Muscle of back (tissue), 3 donors: ENCODE measurements at regions not wholly inside any gene's neighbourhood (a gene's known extent, or its start where the extent isn't known, plus 50 kb on each side); places are given as distances from the start of the nearest gene placed in this dataset.
"Not testable (repeated sequence)": the region's sequence is repeated elsewhere in the genome, so short reads cannot be mapped to it uniquely, and the experiment has no call there.

Experiments used
- DNase-seq, 3 donors: peaks; one replicate each; pipeline versions ENCODE4 v3.0.0 to v3.0.0-alpha.2; 2013

GRCh38 chr7:126001349-126001748 is 1071.7 kb upstream of the POT1 start:
- DNase-seq = no peak

DNA sequence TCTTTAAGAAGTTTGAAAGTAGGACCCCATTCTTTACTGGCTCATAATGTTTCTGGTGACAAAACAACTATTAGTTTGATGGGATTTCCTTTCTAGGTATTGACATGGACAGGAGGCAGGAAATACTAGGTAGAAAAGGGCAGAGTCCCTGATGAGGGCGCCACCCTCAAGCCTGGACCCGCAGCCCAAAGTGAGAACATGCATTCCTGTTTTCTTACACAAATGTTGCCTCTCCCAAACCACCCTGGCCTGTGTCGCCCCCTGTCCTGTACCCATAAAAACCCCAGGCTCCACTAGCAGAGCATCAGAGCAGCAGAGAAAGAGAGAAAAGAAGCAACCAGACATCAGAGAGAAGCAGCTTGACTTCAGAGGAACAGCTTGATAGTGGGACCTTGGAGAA is 1055.2 kb upstream of the POT1 start:
- no peak for DNase-seq

- no peak for DNase-seq
These were observed 1042.0 kb upstream of the POT1 start for GRCh38 chr7:125971656-125972055.

DNA sequence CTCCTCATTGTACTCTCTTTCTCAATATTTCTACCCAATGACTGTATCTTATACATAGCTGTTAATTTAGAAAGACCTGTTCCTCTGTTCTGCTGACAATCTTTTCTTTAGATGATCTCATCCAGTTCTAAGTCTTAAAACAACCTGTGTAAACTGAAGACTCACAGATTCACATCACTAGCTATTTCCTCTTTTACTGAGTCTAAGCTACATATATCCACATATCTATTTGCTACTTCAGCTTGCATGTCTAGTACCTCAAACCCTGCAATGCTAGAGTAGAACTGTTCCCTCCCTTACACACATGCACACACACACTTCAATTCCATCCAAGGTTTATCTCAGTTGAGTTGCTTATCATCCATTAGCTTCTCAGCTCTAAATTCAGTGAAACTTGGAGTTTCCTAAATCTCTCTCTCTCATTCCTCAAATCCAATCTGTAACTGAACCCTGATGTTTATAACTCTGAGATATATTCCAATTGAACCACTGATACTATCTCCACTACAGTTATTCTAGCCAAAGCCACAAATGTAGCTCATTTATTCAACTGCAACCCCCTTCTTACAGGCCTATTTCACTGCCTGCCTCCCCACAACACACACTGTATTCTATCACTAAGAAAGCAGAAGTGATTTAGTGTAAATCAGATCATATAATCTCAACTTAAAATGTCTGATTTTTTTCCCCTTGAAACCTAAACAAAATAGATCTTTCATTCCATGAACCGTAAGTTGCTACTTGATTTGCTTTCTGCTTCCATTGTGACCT is 1036.8 kb upstream of the POT1 start:
- DNase-seq = no peak

- peak; percentile 7 to 13 (median 7) for DNase-seq
These were observed 1005.3 kb upstream of the POT1 start for GRCh38 chr7:125934955-125935354.

DNA sequence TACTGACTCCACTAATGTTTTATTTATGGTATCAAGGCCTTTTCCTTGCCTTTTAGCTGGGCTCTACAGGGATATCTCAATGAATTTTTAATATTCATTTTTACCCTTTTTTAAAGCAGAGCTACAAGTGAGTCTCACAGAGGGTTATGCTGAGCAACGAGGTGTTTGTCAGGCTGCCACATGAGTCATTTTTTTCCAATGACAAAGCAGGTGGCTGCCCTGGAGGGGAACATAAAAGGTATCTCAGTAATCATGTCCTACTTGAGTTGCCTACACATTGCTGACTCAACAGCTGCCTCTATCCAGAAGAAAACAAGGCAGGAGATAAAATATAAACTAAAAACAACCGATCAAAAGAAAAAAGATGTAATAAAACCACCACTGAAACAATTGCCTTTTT is 1004.9 kb upstream of the POT1 start:
- no peak for DNase-seq

DNA sequence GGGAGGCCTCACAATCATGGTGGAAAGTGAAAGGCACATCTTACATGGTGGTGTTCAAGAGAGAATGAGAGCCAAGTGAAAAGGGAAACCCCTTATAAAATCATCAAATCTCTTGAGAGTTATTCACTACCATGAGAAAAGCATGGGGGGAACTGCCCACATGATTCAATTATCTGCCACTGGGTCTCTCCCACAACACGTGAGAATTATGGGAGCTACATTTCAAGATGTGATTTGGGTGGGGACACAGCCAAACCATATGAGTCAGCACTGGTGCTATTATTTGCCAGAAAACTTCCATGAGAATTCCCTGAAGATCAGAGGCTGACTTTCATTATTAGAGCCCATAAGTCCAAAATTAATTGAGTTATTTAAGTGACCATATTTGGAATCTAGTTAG is 1001.2 kb upstream of the POT1 start:
- no peak for DNase-seq

- no peak for DNase-seq
These were observed 997.9 kb upstream of the POT1 start for GRCh38 chr7:125927556-125927955.

DNA sequence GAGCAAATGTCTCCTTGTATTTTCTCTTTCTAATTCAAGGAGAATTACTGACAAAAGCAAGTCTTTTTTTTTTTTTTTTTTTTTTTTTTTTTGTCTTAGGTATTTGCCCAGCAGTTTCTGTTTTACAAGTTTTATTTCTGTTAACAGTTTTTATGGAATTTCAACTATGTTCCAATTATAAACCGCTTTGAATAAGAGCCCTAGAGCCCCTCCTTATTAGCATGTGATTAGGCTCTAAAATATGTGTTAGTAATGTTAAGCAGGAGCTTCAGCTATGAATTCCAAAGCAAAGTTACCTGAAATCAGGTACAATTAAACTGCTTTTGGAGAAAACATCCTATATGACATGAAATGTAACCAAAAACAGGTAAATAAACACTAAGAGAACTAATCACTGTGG is 997.0 kb upstream of the POT1 start:
- no peak for DNase-seq

DNA sequence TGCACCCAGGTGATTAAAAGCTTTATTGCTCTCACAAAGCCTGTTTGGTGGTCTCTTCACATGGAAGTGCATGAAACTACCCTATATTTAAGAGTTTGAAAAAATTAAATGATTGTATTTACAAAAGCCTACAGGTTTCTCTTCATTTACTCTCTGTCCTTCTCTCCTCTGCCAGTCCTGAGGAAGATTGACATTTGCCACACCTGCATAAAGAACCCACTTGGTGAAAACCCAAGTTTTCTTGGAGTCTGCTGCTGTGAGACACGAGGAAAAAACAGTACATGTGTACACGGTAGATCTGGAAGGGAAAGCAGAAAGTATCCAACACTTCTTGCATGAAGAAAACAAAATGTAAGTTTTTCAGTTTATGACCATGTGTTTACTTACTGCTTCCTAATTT is 994.4 kb upstream of the POT1 start:
- DNase-seq = no peak

DNA sequence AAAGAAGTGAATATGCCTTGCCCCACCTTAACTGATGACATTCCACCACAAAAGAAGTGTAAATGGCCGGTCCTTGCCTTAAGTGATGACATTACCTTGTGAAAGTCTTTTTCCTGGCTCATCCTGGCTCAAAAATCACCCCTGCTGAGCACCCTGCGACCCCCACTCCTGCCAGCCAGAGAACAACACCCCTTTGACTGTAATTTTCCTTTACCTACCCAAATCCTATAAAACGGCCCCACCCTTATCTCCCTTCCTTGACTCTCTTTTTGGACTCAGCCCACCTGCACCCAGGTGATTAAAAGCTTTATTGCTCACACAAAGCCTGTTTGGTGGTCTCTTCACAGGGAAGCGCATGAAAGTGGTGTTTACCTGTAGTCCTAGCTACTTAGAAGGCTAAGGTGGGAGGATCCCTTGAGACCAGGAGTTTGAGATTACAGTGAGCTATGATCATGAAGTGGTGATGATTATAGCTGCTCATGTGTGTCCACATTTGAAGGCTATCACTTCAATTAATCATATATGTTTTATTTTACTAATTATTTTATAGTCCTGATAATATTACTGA is 985.8 kb upstream of the POT1 start:
- not testable (repeated sequence) for DNase-seq

DNA sequence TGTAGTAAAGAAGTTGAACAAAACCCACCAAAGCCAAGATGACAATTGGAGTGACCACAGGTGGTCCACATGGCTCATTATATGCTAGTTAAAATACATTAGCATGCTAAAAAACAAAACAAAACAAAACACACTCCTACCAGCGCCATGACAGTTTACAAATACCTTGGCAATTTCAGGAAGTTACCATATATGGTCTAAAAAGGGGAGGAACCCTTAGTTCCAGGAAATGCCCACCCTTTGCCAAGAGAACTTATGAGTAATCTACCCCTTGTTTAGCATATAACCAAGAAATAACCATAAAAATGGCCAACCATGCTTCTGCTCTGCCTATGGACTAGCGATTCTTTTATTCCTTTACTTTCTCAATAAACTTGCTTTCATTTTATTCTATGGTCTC is 979.1 kb upstream of the POT1 start:
- DNase-seq = no peak

GRCh38 chr7:125899577-125899976 is 970.0 kb upstream of the POT1 start:
- no peak for DNase-seq

GRCh38 chr7:125892434-125892833 is 962.8 kb upstream of the POT1 start:
- no peak for DNase-seq

DNA sequence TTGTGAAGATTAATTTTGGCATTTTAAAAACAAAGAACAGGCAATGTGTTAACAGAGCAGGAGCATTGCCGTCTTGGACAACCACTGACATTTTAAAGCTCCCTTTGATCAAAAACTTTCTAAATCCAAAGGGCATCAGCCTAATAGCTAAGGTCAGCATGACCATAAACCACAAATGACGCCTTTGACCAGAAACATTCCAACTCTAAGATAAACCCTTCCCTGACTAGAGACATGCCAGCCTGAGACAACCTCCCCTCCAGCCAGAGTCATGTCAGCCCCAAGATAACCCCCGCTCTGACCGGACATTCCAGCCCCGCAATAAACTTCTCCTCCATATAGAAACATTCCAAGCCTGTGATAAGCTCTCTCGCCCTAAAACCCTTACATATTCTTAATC is 949.4 kb upstream of the POT1 start:
- no peak for DNase-seq

- no peak for DNase-seq
These were observed 948.8 kb upstream of the POT1 start for GRCh38 chr7:125878235-125878956.

- no peak for DNase-seq
These were observed 947.6 kb upstream of the POT1 start for GRCh38 chr7:125877246-125877645.

DNA sequence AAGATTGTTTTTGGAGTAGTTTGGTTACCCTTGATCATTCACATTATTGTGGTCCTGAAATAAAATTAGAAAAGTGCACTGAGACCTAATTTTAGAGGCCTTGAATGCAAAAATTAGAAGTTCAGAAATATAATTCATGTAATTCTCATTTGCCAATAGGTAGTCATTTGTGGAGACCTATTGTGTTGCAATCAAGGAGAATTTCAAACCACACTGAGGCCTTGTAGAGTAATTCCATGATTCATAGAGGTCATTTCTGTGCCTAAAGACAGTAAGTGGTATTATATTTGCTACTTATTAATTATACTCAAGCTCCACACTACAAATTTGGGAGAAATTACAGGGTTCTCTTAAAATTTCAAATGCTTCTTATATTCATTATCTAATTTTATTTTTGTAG is 946.8 kb upstream of the POT1 start:
- no peak for DNase-seq

GRCh38 chr7:125871431-125871830 is 941.8 kb upstream of the POT1 start:
- DNase-seq = no peak

- peak in 1 of 3 donors; percentile 4 for DNase-seq
These were observed 928.0 kb upstream of the POT1 start for GRCh38 chr7:125857606-125858005.

GRCh38 chr7:125848157-125848556 is 918.5 kb upstream of the POT1 start:
- DNase-seq = no peak

DNA sequence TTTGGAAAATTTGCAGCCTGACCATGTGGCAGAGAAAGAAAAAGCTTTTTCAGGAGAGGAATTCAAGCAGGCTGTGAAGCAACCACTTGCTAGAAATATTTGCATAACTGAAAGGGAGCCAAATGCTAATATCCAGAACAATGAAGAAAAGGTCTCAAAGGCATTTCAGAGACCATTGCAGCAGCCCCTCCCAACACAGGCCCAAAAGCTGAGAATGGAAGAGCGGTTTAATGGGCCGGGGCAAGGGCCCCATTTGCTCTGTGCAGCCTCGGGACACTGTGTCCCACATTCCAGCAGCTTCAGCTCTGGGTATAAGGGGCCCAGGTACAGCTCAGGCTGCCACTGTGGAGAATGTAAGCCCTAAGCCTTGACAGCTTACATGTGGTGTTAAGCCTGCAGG is 918.1 kb upstream of the POT1 start:
- no peak for DNase-seq

DNA sequence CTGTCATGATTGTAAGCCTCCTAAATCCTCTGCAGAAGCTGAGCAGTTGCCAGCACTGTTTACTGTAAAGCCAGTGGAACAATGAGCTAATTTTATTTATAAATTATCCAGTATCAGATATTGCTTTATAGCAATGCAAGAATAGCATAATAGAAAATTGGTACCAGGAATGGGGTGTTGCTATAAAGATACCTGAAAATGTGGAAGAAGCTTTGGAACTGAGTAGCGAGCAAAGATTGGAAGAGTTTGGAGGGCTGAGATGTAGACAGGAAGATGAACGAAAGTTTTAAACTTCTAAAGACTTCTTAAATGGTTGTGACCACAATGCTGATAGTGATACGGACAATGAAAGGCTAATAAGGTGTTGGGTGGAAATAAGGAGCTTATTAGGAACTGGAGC is 917.4 kb upstream of the POT1 start:
- DNase-seq = no peak
